Neutrophil (primary cell): ENCODE measurements at regions not wholly inside any gene's neighbourhood (a gene's known extent, or its start where the extent isn't known, plus 50 kb on each side); places are given as distances from the start of the nearest gene placed in this dataset.

Experiments
- H3K27ac ChIP-seq: fragments of 200-600 bp; sonication (generic); 2 replicates; pipeline ENCODE4 v1.5.1; 2016; ENCODE audit warnings: mild to moderate bottlenecking, moderate library complexity
- H3K27me3 ChIP-seq: fragments of 200-600 bp; sonication (generic); 2 replicates; pipeline ENCODE4 v1.6.0; 2016; ENCODE audit warnings: mild to moderate bottlenecking
- H3K36me3 ChIP-seq: fragments of 200-600 bp; sonication (generic); 2 replicates; pipeline ENCODE4 v1.5.1; 2017
- H3K4me1 ChIP-seq, 2 experiments: fragments of 200-600 bp in 1 of 2; sonication (generic) in 1 of 2; 1 replicate in 1 of 2; 2 replicates in 1 of 2; pipeline versions ENCODE4 v1.5.1 to v1.6.1; 2013 to 2016; ENCODE audit warnings: low read depth in 1 of 2, low read length in 1 of 2, mild to moderate bottlenecking in 1 of 2, moderate library complexity in 1 of 2; ENCODE audit not compliant: control insufficient read depth in 1 of 2, insufficient read depth in 1 of 2
- H3K4me3 ChIP-seq, 2 experiments: fragments of 200-600 bp in 1 of 2; sonication (generic) in 1 of 2; 1 replicate in 1 of 2; 2 replicates in 1 of 2; pipeline ENCODE4 v1.5.1; 2013 to 2016; ENCODE audit warnings: low read depth in 1 of 2, low read length in 1 of 2, mild to moderate bottlenecking in 1 of 2, moderate library complexity in 1 of 2
- H3K9me3 ChIP-seq: fragments of 200-600 bp; sonication (generic); 2 replicates; pipeline ENCODE4 v1.5.1; 2016
- CTCF ChIP-seq: fragments of 200-600 bp; sonication (generic); IDR thresholded peaks from 2 replicates; pipeline ENCODE4 v1.5.1; 2016; ENCODE audit warnings: antibody characterized with exemption

GRCh38 chr1:4962836-4963235 lies 308.4 kb downstream of the AJAP1 start:
- Histone ChIP-seq H3K4me3 (no peak overlapping the region), H3K27me3 (no peaks in the 10 kb centered on the region), H3K36me3 (no peaks in the 10 kb centered on the region), H3K27ac (no peak overlapping the region), H3K9me3 (no peaks in the 10 kb centered on the region), H3K4me1 (no peaks in the 10 kb centered on the region)
- TF ChIP-seq CTCF: no peak

GRCh38 chr1:4961935-4962645 lies 307.7 kb downstream of the AJAP1 start:
- Histone ChIP-seq H3K9me3 (no peaks in the 10 kb centered on the region), H3K4me1 (no peaks in the 10 kb centered on the region), H3K27ac (no peak overlapping the region), H3K36me3 (no peaks in the 10 kb centered on the region), H3K4me3 (no peak overlapping the region), H3K27me3 (no peaks in the 10 kb centered on the region)
- TF ChIP-seq CTCF: no peak

DNA sequence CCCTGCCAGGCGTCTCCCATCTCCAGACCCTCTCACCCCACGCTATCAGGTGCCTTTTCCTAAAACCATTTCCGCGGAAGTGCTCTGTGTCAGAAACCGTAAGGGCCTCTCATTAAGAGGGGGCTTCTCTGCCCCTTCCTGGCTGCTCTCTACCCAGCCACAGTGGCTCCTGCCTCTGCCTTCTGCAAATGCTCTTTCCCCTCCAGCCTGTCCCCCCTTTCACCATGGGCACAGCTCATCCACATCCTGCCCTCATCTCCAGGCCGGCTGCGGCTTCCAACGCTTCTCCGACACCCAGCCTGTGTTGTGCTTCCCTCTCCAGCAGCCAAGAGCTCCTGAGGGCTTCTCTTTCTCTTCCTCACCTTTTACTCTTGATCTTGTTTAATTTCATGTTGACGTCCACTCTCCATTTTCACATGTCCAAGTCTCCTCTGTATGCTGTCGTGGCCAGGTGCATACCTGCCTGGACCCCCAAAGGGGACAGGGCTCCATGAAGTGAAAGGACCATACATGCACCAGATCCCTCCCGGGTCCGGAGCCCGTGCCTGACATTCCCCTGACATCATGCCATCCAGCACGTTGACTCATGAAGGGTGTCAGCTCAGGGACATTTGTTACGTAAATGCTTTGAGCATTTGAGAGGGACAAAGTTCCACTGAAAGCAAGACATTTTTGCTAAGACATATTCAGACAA lies 306.5 kb downstream of the AJAP1 start:
- Histone ChIP-seq H3K27ac (no peak overlapping the region), H3K4me3 (no peak overlapping the region), H3K27me3 (no peaks in the 10 kb centered on the region), H3K4me1 (no peaks in the 10 kb centered on the region), H3K36me3 (no peaks in the 10 kb centered on the region), H3K9me3 (no peaks in the 10 kb centered on the region)
- TF ChIP-seq CTCF: no peak

DNA sequence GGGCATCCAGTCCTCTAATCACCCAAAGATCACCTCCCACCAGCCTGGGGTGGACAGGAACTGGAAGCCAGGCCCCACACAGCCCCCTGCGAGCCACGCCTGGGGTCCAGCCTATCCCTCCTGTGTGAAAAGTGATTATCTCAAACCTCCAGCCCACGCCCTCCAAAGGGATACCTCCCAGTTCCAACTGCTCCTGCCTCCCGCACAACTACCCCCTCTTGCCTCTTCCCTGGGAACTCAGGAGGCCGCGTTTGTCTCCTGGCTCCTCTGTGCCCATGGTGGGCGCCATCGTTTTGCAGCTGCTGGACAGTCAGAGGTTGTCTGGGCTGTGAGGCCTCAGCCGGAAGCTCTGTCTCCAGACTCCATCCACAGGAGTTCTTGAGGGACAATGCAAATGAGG lies 305.9 kb downstream of the AJAP1 start:
- Histone ChIP-seq H3K27ac (no peak overlapping the region), H3K4me1 (no peaks in the 10 kb centered on the region), H3K9me3 (no peaks in the 10 kb centered on the region), H3K27me3 (no peaks in the 10 kb centered on the region), H3K36me3 (no peaks in the 10 kb centered on the region), H3K4me3 (no peak overlapping the region)
- TF ChIP-seq CTCF: no peak

DNA sequence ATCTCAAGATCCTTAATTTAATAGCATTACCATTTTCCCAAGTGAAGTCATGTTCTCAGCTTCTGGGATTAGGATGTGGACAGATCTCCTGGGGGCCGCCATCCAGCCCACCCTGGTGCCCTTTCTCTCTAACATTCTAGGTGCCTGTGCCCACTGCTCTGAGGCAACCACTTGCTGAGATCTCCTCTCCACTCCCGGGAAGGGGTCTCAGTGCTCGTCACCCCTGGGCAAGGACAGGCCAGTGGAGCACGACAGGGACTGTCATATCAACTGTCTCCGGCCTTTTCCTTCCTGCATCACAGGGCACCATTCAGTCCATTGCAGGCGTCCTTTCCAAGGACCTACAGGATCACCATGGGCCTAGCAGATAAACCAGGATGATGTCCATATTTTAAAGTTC lies 304.8 kb downstream of the AJAP1 start:
- Histone ChIP-seq H3K27me3 (no peaks in the 10 kb centered on the region), H3K9me3 (no peaks in the 10 kb centered on the region), H3K36me3 (no peaks in the 10 kb centered on the region), H3K4me3 (no peak overlapping the region), H3K4me1 (no peaks in the 10 kb centered on the region), H3K27ac (no peak overlapping the region)
- no peak for TF ChIP-seq CTCF
